SK-N-SH treated with all-trans-retinoic acid at 6 μM for 48 hours (cell line): ENCODE measurements at regions not wholly inside any gene's neighbourhood (a gene's known extent, or its start where the extent isn't known, plus 50 kb on each side); places are given as distances from the start of the nearest gene placed in this dataset.

Source experiments
- RARB ChIP-seq: fragments of 250-450 bp; sonication (Bioruptor Pico); IDR thresholded peaks from 2 replicates; pipeline ENCODE4 v1.8.0; 2021; ENCODE audit warnings: mild to moderate bottlenecking, moderate library complexity
- ZC3H10 ChIP-seq: fragments of 250-450 bp; sonication (Bioruptor Pico); IDR thresholded peaks from 2 replicates; pipeline ENCODE4 v1.5.1; 2021; ENCODE audit warnings: mild to moderate bottlenecking, moderate library complexity
- ZNF565 ChIP-seq: fragments of 450-650 bp; formaldehyde crosslinking; conservative IDR thresholded peaks from 2 replicates; pipeline ENCODE4 v1.5.0; 2020; ENCODE audit warnings: low read depth, mild to moderate bottlenecking, moderate library complexity
- ZNF70 ChIP-seq: fragments of 450-650 bp; formaldehyde crosslinking; IDR thresholded peaks from 2 replicates; pipeline ENCODE4 v1.5.0; 2020; ENCODE audit warnings: mild to moderate bottlenecking, moderate library complexity
- TF ChIP-seq, protein P1 (sequence below): fragments of 250-450 bp; sonication (Bioruptor Pico); IDR thresholded peaks from 2 replicates; pipeline ENCODE4 v1.8.0; 2020; ENCODE audit warnings: mild to moderate bottlenecking, moderate library complexity, borderline replicate concordance
- TF ChIP-seq, protein P2 (sequence below): fragments of 250-450 bp; sonication (Bioruptor Pico); IDR thresholded peaks from 2 replicates; pipeline ENCODE4 v1.8.0; 2021; ENCODE audit warnings: low read depth, mild to moderate bottlenecking, moderate library complexity, borderline replicate concordance
- TF ChIP-seq, protein P3 (sequence below): fragments of 250-450 bp; sonication (Bioruptor Pico); IDR thresholded peaks from 2 replicates; pipeline ENCODE4 v1.5.1; 2020; ENCODE audit warnings: low read depth, mild to moderate bottlenecking, moderate library complexity

DNA sequence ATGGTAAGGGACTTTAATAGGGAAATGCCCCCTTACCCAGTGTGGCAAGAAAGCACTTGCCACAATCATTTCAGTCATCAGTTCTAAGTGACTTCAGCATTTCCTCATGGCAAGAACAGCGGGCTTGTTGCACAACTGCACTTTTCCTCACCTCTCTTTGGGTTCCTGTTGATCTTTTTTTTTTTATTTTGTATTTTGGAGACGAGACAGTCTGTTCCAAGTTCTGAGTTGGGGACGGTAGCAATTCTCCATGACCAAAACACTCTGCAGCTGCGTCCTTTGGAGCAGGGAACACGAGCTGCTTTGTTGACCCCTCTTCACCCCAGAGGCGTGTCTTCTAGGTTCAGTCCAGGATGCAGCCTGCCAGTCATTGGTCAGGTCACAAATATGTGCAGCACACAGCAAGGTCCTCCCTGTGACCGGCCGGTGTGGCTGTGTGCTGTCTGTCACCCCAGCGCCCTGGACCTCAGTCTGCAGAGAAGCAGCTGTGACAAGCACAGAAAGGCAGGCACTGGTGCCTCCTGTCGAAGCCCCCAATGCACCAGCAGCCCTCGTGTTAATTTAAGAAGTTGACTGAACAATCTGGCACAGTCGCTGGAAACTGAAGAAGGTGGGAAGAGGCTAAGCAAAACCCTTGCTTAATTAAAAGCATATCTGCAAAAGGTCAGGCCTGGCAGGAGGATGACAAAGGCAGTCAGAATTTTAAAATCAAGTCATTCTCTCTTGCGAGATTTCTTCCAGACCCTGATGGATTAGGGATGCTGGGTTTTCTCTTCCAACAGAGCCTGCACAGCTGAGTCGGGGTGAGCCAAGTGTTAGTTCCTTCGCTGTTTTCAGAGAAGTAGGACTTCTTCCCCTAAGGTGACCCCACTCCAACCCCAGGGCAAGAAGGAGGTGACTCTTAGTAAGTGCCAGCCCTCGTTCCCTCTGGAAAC, 96.7 kb upstream of the COPS8 start:
- TF ChIP-seq ZNF565 (CRISPR knock-in tag) (no peak), RARB (CRISPR knock-in tag) (no peak), ZC3H10 (no peak), ZNF70 (no peak)
- TF ChIP-seq, protein P1, sequence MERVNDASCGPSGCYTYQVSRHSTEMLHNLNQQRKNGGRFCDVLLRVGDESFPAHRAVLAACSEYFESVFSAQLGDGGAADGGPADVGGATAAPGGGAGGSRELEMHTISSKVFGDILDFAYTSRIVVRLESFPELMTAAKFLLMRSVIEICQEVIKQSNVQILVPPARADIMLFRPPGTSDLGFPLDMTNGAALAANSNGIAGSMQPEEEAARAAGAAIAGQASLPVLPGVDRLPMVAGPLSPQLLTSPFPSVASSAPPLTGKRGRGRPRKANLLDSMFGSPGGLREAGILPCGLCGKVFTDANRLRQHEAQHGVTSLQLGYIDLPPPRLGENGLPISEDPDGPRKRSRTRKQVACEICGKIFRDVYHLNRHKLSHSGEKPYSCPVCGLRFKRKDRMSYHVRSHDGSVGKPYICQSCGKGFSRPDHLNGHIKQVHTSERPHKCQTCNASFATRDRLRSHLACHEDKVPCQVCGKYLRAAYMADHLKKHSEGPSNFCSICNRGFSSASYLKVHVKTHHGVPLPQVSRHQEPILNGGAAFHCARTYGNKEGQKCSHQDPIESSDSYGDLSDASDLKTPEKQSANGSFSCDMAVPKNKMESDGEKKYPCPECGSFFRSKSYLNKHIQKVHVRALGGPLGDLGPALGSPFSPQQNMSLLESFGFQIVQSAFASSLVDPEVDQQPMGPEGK = no peak
- TF ChIP-seq, protein P2, sequence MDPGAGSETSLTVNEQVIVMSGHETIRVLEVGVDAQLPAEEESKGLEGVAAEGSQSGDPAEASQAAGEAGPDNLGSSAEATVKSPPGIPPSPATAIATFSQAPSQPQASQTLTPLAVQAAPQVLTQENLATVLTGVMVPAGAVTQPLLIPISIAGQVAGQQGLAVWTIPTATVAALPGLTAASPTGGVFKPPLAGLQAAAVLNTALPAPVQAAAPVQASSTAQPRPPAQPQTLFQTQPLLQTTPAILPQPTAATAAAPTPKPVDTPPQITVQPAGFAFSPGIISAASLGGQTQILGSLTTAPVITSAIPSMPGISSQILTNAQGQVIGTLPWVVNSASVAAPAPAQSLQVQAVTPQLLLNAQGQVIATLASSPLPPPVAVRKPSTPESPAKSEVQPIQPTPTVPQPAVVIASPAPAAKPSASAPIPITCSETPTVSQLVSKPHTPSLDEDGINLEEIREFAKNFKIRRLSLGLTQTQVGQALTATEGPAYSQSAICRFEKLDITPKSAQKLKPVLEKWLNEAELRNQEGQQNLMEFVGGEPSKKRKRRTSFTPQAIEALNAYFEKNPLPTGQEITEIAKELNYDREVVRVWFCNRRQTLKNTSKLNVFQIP = no peak
- TF ChIP-seq, protein P3, sequence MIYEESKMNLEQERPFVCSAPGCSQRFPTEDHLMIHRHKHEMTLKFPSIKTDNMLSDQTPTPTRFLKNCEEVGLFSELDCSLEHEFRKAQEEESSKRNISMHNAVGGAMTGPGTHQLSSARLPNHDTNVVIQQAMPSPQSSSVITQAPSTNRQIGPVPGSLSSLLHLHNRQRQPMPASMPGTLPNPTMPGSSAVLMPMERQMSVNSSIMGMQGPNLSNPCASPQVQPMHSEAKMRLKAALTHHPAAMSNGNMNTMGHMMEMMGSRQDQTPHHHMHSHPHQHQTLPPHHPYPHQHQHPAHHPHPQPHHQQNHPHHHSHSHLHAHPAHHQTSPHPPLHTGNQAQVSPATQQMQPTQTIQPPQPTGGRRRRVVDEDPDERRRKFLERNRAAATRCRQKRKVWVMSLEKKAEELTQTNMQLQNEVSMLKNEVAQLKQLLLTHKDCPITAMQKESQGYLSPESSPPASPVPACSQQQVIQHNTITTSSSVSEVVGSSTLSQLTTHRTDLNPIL (CRISPR knock-in tag) = no peak
